ENCODE measurements at regions not wholly inside any gene's neighbourhood (a gene's known extent, or its start where the extent isn't known, plus 50 kb on each side); places are given as distances from the start of the nearest gene placed in this dataset.

DNA sequence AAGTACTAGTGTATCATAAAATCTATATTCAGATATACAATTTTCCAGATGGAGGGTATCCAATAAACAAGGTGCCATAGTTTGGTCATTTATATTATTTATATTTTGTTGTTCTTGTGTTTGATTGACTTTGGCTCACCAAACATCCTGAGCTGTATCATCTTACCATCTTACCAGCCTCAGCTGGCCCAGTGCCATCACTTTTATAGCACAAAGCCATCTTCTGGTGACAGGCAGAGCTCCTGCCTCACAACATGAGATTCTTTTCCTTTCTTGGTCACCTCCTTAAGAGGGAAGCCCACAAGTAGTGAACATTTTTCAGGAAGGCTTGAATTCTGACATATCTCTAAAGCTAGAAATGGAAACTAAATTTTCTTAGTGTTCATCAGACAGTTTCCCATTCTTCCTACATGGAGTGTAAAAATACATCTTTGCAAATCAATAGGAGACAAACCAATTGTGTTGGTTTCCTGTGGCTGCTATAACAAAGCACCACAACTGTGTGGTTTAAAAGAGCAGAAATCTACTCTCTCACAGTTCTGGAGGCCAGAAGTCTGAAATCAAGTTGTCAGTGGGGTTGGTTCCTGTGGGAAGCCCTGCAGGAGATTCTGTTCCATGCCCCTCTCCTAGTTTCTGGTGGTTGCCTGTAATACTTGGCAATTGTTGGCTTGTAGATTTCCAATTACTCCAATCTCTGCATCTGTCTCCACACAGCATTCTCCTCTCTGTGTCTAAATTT, 341.8 kb downstream of the MAN2A1 start:
- no peak for DNase-seq (ENCODE audit: low read depth in 2 of 2)

DNA sequence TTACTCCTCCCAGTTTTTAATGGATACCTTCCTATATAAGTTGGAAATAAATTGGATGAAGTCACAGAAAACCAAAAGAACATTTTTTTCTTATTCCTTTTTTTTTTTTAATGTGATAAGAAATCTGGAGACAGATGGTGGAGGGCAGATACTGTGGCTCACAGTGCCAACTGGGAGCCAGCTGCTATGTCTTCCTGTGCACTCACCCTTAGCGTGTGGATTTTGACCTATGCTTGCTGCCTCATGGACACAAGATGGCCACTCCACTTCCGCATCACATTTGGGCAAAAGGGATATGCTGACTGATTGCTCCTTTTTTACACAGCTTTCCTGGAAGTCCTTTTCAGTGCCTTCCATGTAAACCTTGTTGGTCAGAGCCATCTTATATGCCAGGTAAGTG, 342.6 kb downstream of the MAN2A1 start:
- DNase-seq (ENCODE audit: low read depth in 2 of 2): no peak

DNA sequence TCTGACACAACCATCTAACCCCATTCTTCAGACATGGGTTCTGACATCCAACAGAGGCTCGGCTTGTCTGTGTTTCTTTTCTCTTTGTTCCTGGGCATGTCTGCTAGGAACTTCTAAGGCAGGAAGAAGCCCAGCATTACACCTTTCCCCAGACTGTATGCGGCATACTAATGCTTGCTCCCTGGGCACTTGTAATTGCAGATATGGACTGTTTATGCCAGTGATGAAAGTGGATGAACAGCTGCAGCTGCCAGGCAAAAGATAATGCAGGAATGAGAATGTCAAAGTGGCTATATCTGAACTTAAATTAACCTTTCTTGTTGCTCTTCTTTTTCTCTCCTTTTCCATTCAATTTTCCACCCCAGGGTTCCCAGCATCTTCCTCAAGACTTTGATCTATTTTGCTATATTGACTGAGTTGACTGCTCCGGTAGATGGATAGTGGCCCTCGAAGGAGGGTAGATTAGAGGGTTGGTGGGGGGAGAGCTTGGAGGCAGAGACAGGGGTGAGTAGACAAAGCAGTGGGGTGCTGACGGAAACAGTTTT, 344.4 kb downstream of the MAN2A1 start:
- no peak for DNase-seq (ENCODE audit: low read depth in 2 of 2)

DNA sequence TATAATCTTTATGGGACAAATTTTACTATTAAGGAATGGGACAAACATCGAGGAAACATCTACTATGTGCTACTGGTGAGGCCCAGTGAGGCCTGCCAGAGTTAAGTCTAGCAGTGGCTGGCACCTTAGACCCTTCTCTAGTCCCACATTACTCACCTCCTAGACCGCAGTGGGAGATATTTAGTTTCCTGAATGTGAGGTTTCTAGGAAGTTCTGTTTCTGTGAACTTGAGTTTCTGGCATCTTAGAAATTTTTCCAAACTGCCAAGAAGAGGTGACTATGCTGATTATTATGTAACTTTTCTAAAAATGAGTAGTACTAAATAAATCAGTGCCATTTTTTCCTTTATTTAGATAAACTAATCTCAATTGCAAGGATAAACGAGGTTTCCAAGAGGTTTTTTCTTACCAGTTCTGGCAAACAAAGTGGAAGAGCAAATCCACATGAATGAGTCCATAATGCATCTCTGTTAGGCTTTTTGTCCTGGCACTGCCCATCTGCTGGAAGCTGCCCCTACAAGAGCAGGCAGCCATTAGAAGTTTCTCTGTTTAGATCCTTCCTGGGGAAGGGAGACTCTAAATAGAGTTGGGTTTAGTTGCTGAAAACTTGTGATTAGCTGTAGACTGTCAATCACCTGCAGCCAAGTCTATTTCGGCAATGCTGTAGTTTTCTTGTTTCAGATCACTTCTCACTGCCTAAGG, 348.7 kb downstream of the MAN2A1 start:
- DNase-seq (ENCODE audit: low read depth in 2 of 2): no peak

DNA sequence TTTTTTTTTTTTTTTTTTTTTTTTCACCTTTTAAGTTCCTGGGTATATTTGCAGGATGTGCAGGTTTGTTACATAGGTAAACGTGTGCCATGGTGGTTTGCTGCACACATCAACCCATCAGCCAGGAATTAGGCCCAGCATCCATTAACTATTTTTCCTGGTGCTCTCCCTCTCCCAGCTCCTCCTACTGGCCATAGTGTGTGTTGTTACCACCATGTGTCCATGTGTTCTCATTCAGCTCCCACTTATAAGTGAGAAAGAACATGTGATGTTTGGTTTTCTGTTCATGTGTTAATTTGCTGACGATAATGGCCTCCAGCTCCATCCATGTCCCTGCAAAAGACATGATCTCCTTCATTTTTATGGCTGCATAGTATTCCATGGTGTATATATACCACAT, 350.5 kb downstream of the MAN2A1 start:
- DNase-seq (ENCODE audit: low read depth in 2 of 2): no peak

DNA sequence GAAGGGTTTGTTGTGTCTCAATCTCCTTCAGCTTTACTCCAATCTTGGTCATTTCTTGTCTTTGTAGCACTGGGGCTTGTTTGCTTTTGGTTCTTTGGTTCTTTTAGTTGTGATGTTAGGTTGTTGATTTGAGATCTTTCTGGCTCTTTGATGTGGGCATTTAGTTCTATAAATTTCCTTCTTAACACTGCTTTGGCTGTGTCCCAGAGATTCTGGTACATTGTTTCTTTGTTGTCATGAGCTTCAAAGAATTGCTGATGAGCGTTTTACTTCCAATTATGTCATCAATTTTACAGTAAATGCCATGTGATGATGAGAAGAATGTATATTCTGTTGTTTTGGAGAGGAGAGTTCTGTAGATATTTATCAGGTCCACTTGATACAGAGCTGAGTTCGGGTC, 353.3 kb downstream of the MAN2A1 start:
- no peak for DNase-seq (ENCODE audit: low read depth in 2 of 2)

DNA sequence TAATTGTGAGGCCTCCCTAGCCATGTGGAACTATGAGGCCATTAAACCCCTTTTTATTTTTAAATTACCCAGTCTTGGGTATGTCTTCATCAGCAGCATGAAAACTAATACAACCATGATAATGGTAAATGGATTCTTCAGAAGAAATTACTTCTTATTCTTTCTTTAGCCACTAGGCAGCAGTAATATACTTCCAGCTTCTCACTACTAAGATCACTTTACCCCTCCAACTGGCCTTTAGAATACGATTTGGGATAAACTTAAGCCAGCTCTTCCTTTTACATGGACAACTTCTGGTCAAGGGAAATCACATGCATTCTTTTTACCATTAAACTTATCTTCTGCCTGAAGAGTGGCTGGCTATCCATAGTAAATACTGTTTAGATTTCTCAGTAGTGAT, 355.4 kb downstream of the MAN2A1 start:
- no peak for DNase-seq (ENCODE audit: low read depth in 2 of 2)

DNA sequence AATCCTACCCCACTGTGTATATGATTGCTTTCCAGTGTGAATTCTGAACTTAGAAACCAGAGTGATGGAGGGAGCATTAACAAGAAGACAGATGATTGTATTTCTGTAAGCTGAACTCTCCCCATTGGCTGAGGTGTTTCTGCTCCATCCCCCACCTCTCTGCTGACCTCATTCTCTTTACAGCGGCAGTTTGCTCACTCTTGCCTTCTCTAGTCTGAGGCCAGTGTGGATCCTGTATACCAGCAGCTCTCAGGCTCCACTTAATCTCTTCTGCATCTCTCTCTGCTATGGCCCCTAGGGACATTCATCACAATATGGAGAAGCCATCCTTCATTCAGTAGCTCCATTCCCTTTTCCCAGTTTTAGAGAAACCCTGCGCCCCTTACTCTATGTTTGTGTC, 358.8 kb downstream of the MAN2A1 start:
- DNase-seq (ENCODE audit: low read depth in 2 of 2): no peak

DNA sequence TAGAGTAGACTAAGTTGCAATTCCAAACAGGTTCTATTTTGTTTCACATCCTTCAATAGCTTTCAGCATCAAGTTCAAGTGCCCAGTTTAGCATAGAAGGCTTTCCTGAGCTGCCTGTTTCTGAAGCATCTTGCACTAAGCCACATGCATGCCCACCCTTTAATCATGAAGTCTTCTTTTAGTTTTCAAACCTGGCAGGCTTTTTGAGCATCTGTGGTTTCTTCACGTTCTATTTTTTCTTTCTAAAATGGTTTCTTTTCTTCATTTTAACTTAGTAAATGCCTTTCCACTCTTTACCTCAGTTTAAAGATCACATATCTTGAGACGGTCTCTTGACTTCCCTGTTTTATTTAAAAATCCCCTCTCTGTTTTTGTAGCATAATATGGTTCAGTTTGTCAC, 360.1 kb downstream of the MAN2A1 start:
- DNase-seq (ENCODE audit: low read depth in 2 of 2): no peak

DNA sequence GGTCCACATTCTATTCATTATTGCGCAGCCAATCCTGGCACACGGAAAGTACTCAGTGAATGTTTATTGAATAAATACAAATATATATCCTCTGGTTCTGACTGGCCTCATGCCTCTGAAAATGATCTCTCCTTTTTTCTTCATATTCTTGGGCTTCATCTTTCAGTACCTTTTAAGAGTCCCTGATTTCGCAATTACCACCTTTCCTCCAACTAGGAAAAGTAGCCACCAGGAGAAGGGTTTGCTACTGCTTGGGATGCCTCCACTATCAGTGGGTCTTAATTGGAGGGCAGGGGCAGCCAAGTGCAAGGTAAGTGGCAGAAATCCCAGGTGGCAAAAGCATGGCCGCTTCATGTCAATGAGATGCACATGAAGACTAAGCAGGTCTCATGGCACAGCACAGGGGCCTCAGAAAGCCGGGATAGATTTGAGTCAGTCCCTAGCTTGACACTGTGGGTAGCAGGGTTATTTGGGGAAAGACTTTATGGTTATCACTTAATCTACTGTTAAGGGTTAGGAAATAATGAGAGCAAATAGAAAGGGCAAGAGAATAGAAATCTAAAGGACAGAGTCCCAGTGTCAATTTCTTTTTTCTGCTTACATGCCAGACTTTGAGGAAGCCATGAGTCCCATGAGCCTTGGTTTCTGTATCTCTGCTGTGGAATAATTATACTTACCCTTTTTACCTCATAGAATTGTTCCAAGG, 361.1 kb downstream of the MAN2A1 start:
- no peak for DNase-seq (ENCODE audit: low read depth in 2 of 2)

DNA sequence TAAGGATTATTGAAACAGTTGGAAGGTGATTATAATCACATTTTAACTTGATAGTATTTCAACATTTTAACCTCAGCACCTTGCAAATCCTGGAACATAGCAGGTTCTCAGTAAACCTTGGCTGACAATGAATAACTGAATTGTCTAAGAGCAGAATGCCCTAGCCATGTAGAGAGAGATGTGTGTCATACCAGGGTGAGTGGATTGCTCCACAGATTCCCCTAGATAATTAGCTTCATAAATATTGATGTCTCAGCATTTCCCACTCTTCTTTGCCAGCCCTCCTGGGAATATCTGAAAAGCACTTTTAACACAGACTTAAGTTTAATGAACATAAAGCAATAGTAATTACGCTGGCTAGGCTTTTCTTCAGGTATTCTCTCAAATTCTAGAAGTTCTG, 363.5 kb downstream of the MAN2A1 start:
- no peak for DNase-seq (ENCODE audit: low read depth in 2 of 2)

DNA sequence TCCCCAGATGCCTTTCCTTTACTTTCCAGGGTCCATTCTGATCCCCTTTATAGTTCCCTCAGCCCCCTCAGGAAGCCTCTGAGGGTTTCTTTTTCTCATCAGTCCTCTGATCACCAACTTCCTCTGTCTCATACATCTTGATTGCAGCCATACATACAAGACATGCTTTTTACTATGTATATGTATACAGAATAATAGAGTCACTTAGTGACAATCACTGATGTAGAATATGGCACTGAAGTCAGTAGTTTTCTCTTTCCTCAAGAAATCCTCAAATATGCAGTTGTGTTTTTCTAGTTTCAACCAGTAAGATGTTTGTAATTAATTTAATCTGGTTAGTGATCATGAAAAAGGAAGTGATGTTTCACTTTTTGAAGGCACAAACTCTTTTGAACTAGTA, 364.1 kb downstream of the MAN2A1 start:
- no peak for DNase-seq (ENCODE audit: low read depth in 2 of 2)

DNA sequence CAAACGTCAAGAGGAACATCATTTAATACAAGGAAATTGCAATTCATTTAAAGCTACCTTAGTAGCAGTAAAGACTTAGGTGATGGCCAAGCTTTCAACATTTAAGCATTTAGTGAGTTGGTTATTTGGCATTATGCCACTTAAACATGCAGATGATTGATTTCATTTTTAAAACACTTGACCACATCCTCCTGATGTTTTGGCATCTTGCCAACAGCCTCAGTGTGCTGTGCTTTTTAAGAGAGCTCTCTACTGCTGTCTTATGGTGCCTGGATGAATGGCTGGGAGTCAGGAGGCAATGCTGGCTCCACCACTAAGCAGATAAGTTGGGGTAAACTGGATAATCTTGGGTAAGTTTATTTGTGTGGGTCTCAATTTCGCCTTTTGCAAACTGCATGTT, 364.5 kb downstream of the MAN2A1 start:
- DNase-seq (ENCODE audit: low read depth in 2 of 2): peak; percentile 71 to 73

DNA sequence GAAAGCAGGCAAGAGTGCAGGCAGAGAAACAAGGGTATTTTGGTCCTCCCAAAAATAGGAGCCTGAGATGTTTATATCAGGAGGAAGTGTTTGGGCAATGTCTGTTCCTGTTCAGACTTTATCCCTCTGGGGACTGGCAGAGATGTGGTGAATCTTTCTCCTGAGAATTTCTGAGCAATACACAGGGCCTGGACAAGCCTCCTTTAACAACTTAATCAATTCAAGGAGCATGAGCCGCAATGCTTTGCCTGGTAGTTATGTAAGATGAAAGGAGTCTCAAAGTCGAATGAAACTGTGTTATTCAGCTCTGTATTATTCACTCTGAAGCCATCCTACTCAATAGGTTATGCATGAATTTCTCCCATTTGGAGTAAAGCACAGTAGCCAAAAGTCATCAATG, 365.6 kb downstream of the MAN2A1 start:
- peak; percentile 55 to 56 for DNase-seq (ENCODE audit: low read depth in 2 of 2)

DNA sequence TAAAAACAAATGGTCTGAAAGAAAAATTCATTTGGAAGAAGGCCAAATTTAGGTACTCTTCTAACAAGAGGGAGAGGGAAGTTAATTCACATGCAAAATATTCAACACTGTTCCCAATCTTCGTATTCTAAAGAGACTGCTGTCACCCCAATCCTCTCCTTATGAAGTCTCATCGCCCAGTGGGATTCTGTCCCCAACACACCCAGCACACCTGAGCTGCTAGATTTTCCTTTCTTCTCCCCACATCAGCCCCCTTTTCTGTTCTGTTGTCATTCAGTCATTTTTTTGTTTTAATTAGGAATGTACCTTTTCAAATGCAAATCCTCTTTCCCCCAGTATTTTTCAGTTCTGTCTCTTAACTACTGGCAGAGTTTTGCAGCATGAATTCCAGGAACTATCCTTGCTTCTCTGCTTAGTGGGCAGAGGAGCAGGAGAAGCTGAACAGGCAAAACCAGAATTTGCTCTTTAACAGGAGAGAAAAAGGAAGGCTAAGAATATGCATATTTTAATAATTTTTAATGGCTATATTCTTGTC, 366.9 kb downstream of the MAN2A1 start:
- no peak for DNase-seq (ENCODE audit: low read depth in 2 of 2)

DNA sequence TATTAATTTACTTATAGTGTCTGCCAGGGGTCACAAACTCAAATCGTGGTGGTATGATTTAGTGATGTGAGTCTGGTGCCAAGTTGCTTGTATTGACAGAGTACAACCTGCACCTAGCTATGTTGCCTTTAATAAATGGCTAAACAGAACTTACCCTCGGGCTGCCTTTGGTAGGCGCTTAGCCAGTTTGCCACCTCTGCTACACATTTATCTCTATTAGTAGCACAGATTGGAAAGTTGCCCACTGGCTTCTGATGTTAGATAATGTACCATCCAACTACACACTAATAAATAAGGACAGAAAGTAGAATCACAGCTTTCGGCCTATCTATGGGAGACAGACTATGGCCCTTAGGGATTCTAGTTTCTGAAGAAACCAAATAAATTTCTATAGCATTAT, 368.4 kb downstream of the MAN2A1 start:
- DNase-seq (ENCODE audit: low read depth in 2 of 2): no peak

DNA sequence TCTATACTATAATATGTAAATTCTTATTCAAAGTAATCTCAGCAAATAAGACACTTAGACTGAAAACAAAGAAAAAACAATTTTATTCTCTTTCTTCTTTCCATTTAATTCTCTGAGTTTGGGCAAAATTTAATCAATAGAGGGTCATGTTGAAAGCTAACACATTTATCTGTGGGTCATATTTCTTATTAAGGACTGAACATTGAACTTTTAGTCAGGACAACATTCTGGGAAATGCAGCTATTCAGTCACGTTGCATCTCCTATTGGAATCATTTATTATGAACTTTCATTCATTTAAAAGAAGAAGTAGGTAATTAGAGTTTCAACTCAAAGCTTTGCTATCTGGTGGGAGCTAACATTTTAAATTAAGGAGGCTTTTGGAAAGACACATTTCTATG, 372.5 kb downstream of the MAN2A1 start:
- no peak for DNase-seq (ENCODE audit: low read depth in 2 of 2)

DNA sequence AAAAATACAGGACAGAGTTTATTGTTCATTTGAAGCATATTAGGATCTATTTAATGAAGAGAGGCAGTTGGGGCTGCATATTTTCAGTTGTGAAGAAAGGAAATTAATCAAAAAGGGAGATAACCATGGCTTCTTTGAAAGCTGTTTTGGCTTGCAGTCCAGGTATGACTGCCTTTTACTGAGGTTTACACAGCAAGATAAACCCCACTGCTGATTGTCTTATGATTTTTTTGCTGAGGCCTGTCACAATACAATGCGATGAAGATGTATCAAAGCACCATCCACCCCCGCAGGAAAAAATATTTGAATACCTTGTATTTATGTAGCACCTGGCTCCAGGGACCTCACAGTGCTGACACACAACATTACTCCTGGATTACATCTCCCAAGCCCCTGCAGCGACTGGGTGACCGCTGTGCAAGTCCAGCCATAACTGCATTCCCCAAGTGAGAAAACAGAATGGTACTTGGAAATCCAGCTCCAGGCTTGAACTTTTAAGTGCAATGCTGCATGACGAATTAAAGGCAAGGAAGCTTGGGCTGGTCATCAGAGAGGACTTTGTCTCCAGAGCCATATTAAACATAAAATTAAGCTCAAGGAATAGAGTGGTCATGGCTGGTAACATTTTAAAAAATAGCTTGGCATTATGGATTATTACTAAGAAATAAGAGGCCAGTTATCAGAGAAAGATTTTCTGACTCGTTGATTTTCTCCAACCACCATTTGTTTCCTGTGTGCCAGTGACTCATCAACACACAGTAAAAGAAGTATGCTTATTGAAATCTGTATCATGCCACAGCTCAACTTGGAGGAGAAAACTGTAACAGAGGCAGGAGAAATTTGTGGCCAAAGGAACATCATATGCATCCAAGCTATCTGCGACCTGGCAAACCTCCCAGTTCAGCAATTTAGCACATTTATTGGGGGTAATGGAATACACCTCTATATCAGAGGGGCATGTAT, 374.2 kb downstream of the MAN2A1 start:
- peak; percentile 54 to 62 for DNase-seq (ENCODE audit: low read depth in 2 of 2)

DNA sequence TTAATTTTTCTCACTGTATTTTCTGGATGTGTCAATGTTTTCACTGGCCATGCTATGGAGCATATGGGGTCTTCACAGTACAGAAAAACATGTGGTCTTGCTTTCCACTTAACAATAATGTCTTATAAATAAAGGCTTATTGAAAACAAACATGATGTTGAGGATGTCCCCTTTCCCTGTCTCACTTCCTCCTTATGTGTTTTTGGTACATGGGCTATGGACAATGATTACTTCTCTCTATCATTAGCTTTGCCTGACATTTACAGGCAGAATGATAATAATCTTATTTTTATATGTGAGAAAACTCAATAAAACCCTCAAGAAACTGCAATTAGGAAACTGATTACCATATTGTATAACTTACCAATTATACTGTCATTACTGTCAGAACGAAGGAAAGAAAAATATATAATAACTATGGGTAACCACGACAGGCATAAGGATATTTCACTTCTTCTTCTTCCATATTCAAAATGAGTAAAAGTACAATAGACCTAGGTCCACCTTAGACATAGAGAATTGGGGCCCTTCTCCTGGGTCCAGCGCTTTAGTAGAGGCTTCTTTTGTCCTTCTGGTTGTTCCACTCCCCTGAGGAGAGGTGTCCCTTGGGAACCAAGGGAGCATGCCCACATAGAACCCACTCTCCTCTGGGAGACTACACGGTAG, 375.0 kb downstream of the MAN2A1 start:
- no peak for DNase-seq (ENCODE audit: low read depth in 2 of 2)

DNA sequence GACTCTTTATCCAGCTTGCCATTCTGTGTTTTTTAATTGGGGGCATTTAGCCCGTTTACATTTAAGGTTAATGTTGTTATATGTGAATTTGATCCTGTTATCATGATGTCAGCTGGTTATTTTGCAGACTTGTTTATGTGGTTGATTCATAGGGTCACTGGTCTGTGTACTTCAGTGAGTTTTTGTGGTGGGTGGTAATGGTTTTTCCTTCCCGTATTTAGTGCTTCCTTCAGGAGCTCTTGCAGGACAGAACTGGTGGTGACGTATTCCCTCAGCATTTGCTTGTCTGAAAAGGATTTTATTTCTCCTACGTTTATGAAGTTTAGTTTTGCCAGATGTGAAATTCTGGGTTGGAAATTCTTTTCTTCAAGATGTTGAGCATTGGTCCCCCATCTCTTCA, 381.1 kb downstream of the MAN2A1 start:
- DNase-seq (ENCODE audit: low read depth in 2 of 2): no peak

DNA sequence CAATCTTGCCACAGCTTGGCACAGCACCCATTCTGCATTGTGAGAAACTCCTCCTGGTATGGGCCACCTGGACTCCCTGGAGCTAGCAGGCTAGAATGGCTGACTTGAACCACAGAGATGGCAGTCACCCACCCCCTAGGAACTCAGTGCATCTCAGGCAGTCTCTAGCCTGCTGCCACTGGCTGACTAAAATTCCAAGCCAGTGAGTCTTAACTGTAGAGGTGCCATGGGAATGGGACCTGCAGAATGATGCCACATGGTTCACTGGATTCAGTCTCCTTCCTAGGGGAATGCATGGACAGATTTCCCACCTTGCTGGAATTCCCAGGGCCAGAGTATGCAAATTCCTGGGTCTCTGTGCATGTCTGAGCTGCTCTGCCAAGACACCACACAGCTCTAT, 382.9 kb downstream of the MAN2A1 start:
- no peak for DNase-seq (ENCODE audit: low read depth in 2 of 2)
